Suprapubic skin (tissue), 3 donors: ENCODE measurements at regions not wholly inside any gene's neighbourhood (a gene's known extent, or its start where the extent isn't known, plus 50 kb on each side); places are given as distances from the start of the nearest gene placed in this dataset.

Experiments
- POLR2AphosphoS5 ChIP-seq, 3 donors: sonication (generic); formaldehyde crosslinking; IDR thresholded peaks; one replicate each; pipeline ENCODE4 v1.6.1; 2017; ENCODE audit warnings: antibody characterized with exemption in 3 of 3
- TF ChIP-seq, protein P1 (sequence below), 2 donors: fragments of 200-600 bp in 1 of 2; fragments of 450-650 bp in 1 of 2; sonication (generic) in 1 of 2; IDR thresholded peaks; one replicate each; pipeline ENCODE4 v1.5.1; 2016 to 2019; ENCODE audit warnings: antibody characterized with exemption in 2 of 2, mild to moderate bottlenecking in 1 of 2, moderate library complexity in 1 of 2

- TF ChIP-seq, protein P1, sequence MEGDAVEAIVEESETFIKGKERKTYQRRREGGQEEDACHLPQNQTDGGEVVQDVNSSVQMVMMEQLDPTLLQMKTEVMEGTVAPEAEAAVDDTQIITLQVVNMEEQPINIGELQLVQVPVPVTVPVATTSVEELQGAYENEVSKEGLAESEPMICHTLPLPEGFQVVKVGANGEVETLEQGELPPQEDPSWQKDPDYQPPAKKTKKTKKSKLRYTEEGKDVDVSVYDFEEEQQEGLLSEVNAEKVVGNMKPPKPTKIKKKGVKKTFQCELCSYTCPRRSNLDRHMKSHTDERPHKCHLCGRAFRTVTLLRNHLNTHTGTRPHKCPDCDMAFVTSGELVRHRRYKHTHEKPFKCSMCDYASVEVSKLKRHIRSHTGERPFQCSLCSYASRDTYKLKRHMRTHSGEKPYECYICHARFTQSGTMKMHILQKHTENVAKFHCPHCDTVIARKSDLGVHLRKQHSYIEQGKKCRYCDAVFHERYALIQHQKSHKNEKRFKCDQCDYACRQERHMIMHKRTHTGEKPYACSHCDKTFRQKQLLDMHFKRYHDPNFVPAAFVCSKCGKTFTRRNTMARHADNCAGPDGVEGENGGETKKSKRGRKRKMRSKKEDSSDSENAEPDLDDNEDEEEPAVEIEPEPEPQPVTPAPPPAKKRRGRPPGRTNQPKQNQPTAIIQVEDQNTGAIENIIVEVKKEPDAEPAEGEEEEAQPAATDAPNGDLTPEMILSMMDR (IDR thresholded peaks at IDR 0.05) = no peak
- no peak for TF ChIP-seq POLR2AphosphoS5 (IDR thresholded peaks at IDR 0.05)
Measured at GRCh38 chr2:204265681-204266181, 279.5 kb upstream of the PARD3B start.
